ENCODE measurements at regions not wholly inside any gene's neighbourhood (a gene's known extent, or its start where the extent isn't known, plus 50 kb on each side); places are given as distances from the start of the nearest gene placed in this dataset.

- Histone ChIP-seq H3K9me3 (ENCODE audit: low read length) (no peaks in the 10 kb centered on the region), H3K4me2 (ENCODE audit: low read length) (no peak overlapping the region), H3K27ac (ENCODE audit: low read length) (no peak overlapping the region), H3K9ac (ENCODE audit: low read length) (no peak overlapping the region), H3K9me2 (replicated peaks; ENCODE audit: low read length) (no peaks in the 10 kb centered on the region), H3F3A (ENCODE audit: low read length, unreplicated experiment) (no peaks in the 10 kb centered on the region), H3K36me3 (ENCODE audit: low read depth, low read length) (no peaks in the 10 kb centered on the region), H3K4me1 (ENCODE audit: insufficient read depth, low read length) (peaks cover 13% of the 10 kb centered on the region), H3K4me3 (ENCODE audit: low read length) (no peak overlapping the region), H4K20me1 (ENCODE audit: low read length) (no peaks in the 10 kb centered on the region), H2AFZ (ENCODE audit: low read length) (no peak overlapping the region), H3K79me2 (ENCODE audit: low read length) (no peaks in the 10 kb centered on the region), H3K27me3 (ENCODE audit: low read length) (no peaks in the 10 kb centered on the region)
- ChIA-PET POLR2A (ENCODE audit: unreplicated experiment) (no interaction called here), CTCF (no interaction called here)
- DNase-seq: peak; percentile 8
- TF ChIP-seq CTCF (conservative IDR thresholded peaks at IDR 0.05; ENCODE audit: low read depth, low read length): no peak
- intact Hi-C loops (cut with micrococcal nuclease): no loop called here
- no TSS peak for BruUV-seq (replicated peaks)
- ATAC-seq: peak; percentile 20; the same call in 1 of the 2 replicates
Observed at GRCh38 chrX:9390693-9391368, 74.0 kb upstream of the TBL1X start.

- Histone ChIP-seq H3K4me3 (ENCODE audit: low read length) (no peak overlapping the region), H3K36me3 (ENCODE audit: low read depth, low read length) (no peaks in the 10 kb centered on the region), H3K9ac (ENCODE audit: low read length) (peak overlapping the region; percentile 70), H3F3A (ENCODE audit: low read length, unreplicated experiment) (no peaks in the 10 kb centered on the region), H3K27me3 (ENCODE audit: low read length) (no peaks in the 10 kb centered on the region), H2AFZ (ENCODE audit: low read length) (no peak overlapping the region), H4K20me1 (ENCODE audit: low read length) (no peaks in the 10 kb centered on the region), H3K4me1 (ENCODE audit: insufficient read depth, low read length) (peaks cover 13% of the 10 kb centered on the region), H3K79me2 (ENCODE audit: low read length) (no peaks in the 10 kb centered on the region), H3K9me3 (ENCODE audit: low read length) (no peaks in the 10 kb centered on the region), H3K9me2 (replicated peaks; ENCODE audit: low read length) (no peaks in the 10 kb centered on the region), H3K4me2 (ENCODE audit: low read length) (peak overlapping the region; percentile 56), H3K27ac (ENCODE audit: low read length) (peak overlapping the region; percentile 81)
- ChIA-PET POLR2A (ENCODE audit: unreplicated experiment) (no interaction called here), CTCF (no interaction called here)
- DNase-seq (peak; percentile 65), ATAC-seq (peak; percentile 75)
- no peak for TF ChIP-seq EZH2phosphoT487 (IDR thresholded peaks at IDR 0.05; ENCODE audit: borderline replicate concordance, low read length)
- TF ChIP-seq EZH2 (IDR thresholded peaks at IDR 0.05; ENCODE audit: low read length, unreplicated experiment): no peak
- no peak for TF ChIP-seq CTCF (conservative IDR thresholded peaks at IDR 0.05; ENCODE audit: low read depth, low read length)
- no TSS peak for BruUV-seq (replicated peaks)
- intact Hi-C loops (cut with micrococcal nuclease): no loop called here
Observed at GRCh38 chrX:9392445-9392844, 72.4 kb upstream of the TBL1X start.

GRCh38 chrX:9393571-9393970, 71.3 kb upstream of the TBL1X start:
- Histone ChIP-seq H3K4me2 (ENCODE audit: low read length) (no peak overlapping the region), H3K4me1 (ENCODE audit: insufficient read depth, low read length) (peaks cover 13% of the 10 kb centered on the region), H3K27me3 (ENCODE audit: low read length) (no peaks in the 10 kb centered on the region), H3F3A (ENCODE audit: low read length, unreplicated experiment) (no peaks in the 10 kb centered on the region), H3K9ac (ENCODE audit: low read length) (0 out of 2 replicates have a peak overlapping the region, but pooled peaks have one; percentile 70), H2AFZ (ENCODE audit: low read length) (no peak overlapping the region), H3K79me2 (ENCODE audit: low read length) (no peaks in the 10 kb centered on the region), H3K9me2 (replicated peaks; ENCODE audit: low read length) (no peaks in the 10 kb centered on the region), H3K9me3 (ENCODE audit: low read length) (no peaks in the 10 kb centered on the region), H4K20me1 (ENCODE audit: low read length) (no peaks in the 10 kb centered on the region), H3K36me3 (ENCODE audit: low read depth, low read length) (no peaks in the 10 kb centered on the region), H3K27ac (ENCODE audit: low read length) (no peak overlapping the region), H3K4me3 (ENCODE audit: low read length) (no peak overlapping the region)
- DNase-seq (no peak), ATAC-seq (no peak)
- POLR2A ChIA-PET (ENCODE audit: unreplicated experiment): interaction anchor here (0.6 kb wide), 1 partner anchor 642 kb away, joined by 3 read pairs; no protein-coding TSS in a partner anchor
- CTCF ChIA-PET: no interaction called here
- intact Hi-C loops (cut with micrococcal nuclease): no loop called here
- BruUV-seq (replicated peaks): no TSS peak
- TF ChIP-seq CTCF (conservative IDR thresholded peaks at IDR 0.05; ENCODE audit: low read depth, low read length) (no peak), EZH2 (IDR thresholded peaks at IDR 0.05; ENCODE audit: low read length, unreplicated experiment) (no peak), EZH2phosphoT487 (IDR thresholded peaks at IDR 0.05; ENCODE audit: borderline replicate concordance, low read length) (no peak)

All from PC-3 (cell line).